BE2C (cell line): ENCODE measurements at regions not wholly inside any gene's neighbourhood (a gene's known extent, or its start where the extent isn't known, plus 50 kb on each side); places are given as distances from the start of the nearest gene placed in this dataset.

Experiments used
- DNase-seq: peaks from one replicate; pipeline ENCODE4 v3.0.0-alpha.2; 2020
- H3K27me3 ChIP-seq: fragments of 250-450 bp; sonication (Bioruptor Pico); 2 replicates; pipeline ENCODE4 v1.5.1; 2020; ENCODE audit warnings: mild to moderate bottlenecking
- H3K36me3 ChIP-seq: fragments of 250-450 bp; sonication (Bioruptor Pico); 2 replicates; pipeline ENCODE4 v1.5.1; 2020; ENCODE audit warnings: mild to moderate bottlenecking
- H3K4me1 ChIP-seq: fragments of 250-450 bp; sonication (Bioruptor Pico); 2 replicates; pipeline ENCODE4 v1.5.1; 2020
- H3K4me3 ChIP-seq: 2 replicates; pipeline ENCODE4 v1.5.1; 2011; ENCODE audit warnings: low read depth, low read length
- H3K9me3 ChIP-seq: fragments of 250-450 bp; sonication (Bioruptor Pico); 2 replicates; pipeline ENCODE4 v1.5.1; 2020
- CTCF ChIP-seq: IDR thresholded peaks from 2 replicates; pipeline ENCODE4 v1.5.1; 2012; ENCODE audit warnings: mild to moderate bottlenecking, low read depth, low read length

GRCh38 chr3:161754420-161755053, 257.9 kb downstream of the OTOL1 start:
- Histone ChIP-seq H3K4me3 (no peak overlapping the region), H3K27me3 (peaks cover 13% of the 10 kb centered on the region), H3K36me3 (no peaks in the 10 kb centered on the region), H3K9me3 (no peaks in the 10 kb centered on the region), H3K4me1 (no peaks in the 10 kb centered on the region)
- TF ChIP-seq CTCF: no peak
- no peak for DNase-seq

GRCh38 chr3:161759444-161759843, 262.8 kb downstream of the OTOL1 start:
- DNase-seq: no peak
- Histone ChIP-seq H3K4me1 (no peaks in the 10 kb centered on the region), H3K36me3 (no peaks in the 10 kb centered on the region), H3K4me3 (no peak overlapping the region), H3K27me3 (peaks cover 8% of the 10 kb centered on the region), H3K9me3 (no peaks in the 10 kb centered on the region)
- no peak for TF ChIP-seq CTCF

- no peak for DNase-seq
- no peaks in the 10 kb centered on the region for H3K9me3 ChIP-seq
- no peaks in the 10 kb centered on the region for H3K36me3 ChIP-seq
- H3K27me3 ChIP-seq: no peaks in the 10 kb centered on the region
- TF ChIP-seq CTCF: no peak
- H3K4me3 ChIP-seq: no peak overlapping the region
- no peaks in the 10 kb centered on the region for H3K4me1 ChIP-seq
Observed at GRCh38 chr3:161766331-161766730, 269.7 kb downstream of the OTOL1 start.

GRCh38 chr3:161770484-161771386, 274.1 kb downstream of the OTOL1 start:
- H3K4me1 ChIP-seq: no peaks in the 10 kb centered on the region
- no peaks in the 10 kb centered on the region for H3K36me3 ChIP-seq
- TF ChIP-seq CTCF: no peak
- H3K9me3 ChIP-seq: no peaks in the 10 kb centered on the region
- H3K27me3 ChIP-seq: no peaks in the 10 kb centered on the region
- no peak overlapping the region for H3K4me3 ChIP-seq
- no peak for DNase-seq

GRCh38 chr3:161781381-161781780, 284.8 kb downstream of the OTOL1 start:
- DNase-seq: no peak
- Histone ChIP-seq H3K27me3 (no peaks in the 10 kb centered on the region), H3K36me3 (no peaks in the 10 kb centered on the region), H3K9me3 (no peaks in the 10 kb centered on the region), H3K4me3 (no peak overlapping the region), H3K4me1 (no peaks in the 10 kb centered on the region)
- no peak for TF ChIP-seq CTCF
